Astrocyte (in vitro differentiated cells and primary cell): ENCODE measurements at regions not wholly inside any gene's neighbourhood (a gene's known extent, or its start where the extent isn't known, plus 50 kb on each side); places are given as distances from the start of the nearest gene placed in this dataset.
"Not testable (repeated sequence)": the region's sequence is repeated elsewhere in the genome, so short reads cannot be mapped to it uniquely, and the experiment has no call there.

Source experiments
- DNase-seq: peaks from one replicate; pipeline ENCODE4 v3.0.0-alpha.2; 2010; ENCODE audit warnings: low read depth
- FAIRE-seq: peaks from 2 replicates; lab custom pipeline; 2011; peaks lifted over from hg19 to GRCh38; lab: Jason Lieb, UNC
- H2AFZ ChIP-seq: 2 replicates; pipeline ENCODE4 v1.6.0; 2012; ENCODE audit warnings: low read depth, low read length, inconsistent platforms
- H3K27ac ChIP-seq: 2 replicates; pipeline ENCODE4 v1.5.1; 2011; ENCODE audit warnings: low read depth, low read length, inconsistent platforms
- H3K27me3 ChIP-seq: 2 replicates; pipeline ENCODE4 v1.6.0; 2011; ENCODE audit warnings: low read length, inconsistent platforms; ENCODE audit not compliant: insufficient read depth
- H3K36me3 ChIP-seq: 2 replicates; pipeline ENCODE4 v1.5.1; 2011; ENCODE audit warnings: low read length, inconsistent platforms; ENCODE audit not compliant: insufficient read depth
- H3K4me1 ChIP-seq: 2 replicates; pipeline ENCODE4 v1.5.1; 2011; ENCODE audit warnings: low read length, inconsistent platforms; ENCODE audit not compliant: insufficient read depth
- H3K4me2 ChIP-seq: 2 replicates; pipeline ENCODE4 v1.6.0; 2012; ENCODE audit warnings: low read length, inconsistent platforms
- H3K4me3 ChIP-seq: 2 replicates; pipeline ENCODE4 v1.5.1; 2011; ENCODE audit warnings: low read depth, mild to moderate bottlenecking, low read length, inconsistent platforms; ENCODE audit not compliant: insufficient read depth
- H3K79me2 ChIP-seq: 2 replicates; pipeline ENCODE4 v1.6.0; 2012; ENCODE audit warnings: mild to moderate bottlenecking, low read length, inconsistent platforms; ENCODE audit not compliant: insufficient read depth
- H3K9ac ChIP-seq: 2 replicates; pipeline ENCODE4 v1.6.0; 2012; ENCODE audit warnings: mild to moderate bottlenecking, low read length, inconsistent platforms
- H3K9me3 ChIP-seq: 2 replicates; pipeline ENCODE4 v1.5.1; 2012; ENCODE audit warnings: low read depth, mild to moderate bottlenecking, low read length, inconsistent platforms; ENCODE audit not compliant: insufficient read depth
- H4K20me1 ChIP-seq: 2 replicates; pipeline ENCODE4 v1.6.0; 2012; ENCODE audit warnings: low read length, inconsistent platforms; ENCODE audit not compliant: insufficient read depth
- H3K27ac Mint-ChIP-seq: one replicate; pipeline ENCODE4 v1.8.0; 2021; ENCODE audit warnings: mild to moderate bottlenecking, mixed read lengths; ENCODE audit not compliant: unreplicated experiment
- H3K27me3 Mint-ChIP-seq: one replicate; pipeline ENCODE4 v1.8.0; 2021; ENCODE audit warnings: low read depth, mixed read lengths; ENCODE audit not compliant: unreplicated experiment
- H3K36me3 Mint-ChIP-seq: one replicate; pipeline ENCODE4 v1.8.0; 2021; ENCODE audit warnings: low read depth, mixed read lengths; ENCODE audit not compliant: unreplicated experiment
- H3K4me1 Mint-ChIP-seq: one replicate; pipeline ENCODE4 v1.8.0; 2021; ENCODE audit warnings: low read depth, mixed read lengths; ENCODE audit not compliant: unreplicated experiment
- H3K4me3 Mint-ChIP-seq: one replicate; pipeline ENCODE4 v1.8.0; 2021; ENCODE audit warnings: mild to moderate bottlenecking, moderate library complexity, mixed read lengths; ENCODE audit not compliant: unreplicated experiment
- H3K9me3 Mint-ChIP-seq: one replicate; pipeline ENCODE4 v1.8.0; 2021; ENCODE audit warnings: mild to moderate bottlenecking, mixed read lengths; ENCODE audit not compliant: unreplicated experiment
- EZH2 ChIP-seq: IDR thresholded peaks from 2 replicates; pipeline ENCODE4 v1.6.1; 2012; ENCODE audit warnings: mild to moderate bottlenecking, low read length, inconsistent platforms; ENCODE audit not compliant: insufficient read depth
- TF ChIP-seq, protein P1 (sequence below): IDR thresholded peaks from 2 replicates; pipeline ENCODE4 v1.5.1; 2011; ENCODE audit warnings: low read depth, mild to moderate bottlenecking, inconsistent platforms, low read length, moderate library complexity; ENCODE audit not compliant: insufficient read depth

DNA sequence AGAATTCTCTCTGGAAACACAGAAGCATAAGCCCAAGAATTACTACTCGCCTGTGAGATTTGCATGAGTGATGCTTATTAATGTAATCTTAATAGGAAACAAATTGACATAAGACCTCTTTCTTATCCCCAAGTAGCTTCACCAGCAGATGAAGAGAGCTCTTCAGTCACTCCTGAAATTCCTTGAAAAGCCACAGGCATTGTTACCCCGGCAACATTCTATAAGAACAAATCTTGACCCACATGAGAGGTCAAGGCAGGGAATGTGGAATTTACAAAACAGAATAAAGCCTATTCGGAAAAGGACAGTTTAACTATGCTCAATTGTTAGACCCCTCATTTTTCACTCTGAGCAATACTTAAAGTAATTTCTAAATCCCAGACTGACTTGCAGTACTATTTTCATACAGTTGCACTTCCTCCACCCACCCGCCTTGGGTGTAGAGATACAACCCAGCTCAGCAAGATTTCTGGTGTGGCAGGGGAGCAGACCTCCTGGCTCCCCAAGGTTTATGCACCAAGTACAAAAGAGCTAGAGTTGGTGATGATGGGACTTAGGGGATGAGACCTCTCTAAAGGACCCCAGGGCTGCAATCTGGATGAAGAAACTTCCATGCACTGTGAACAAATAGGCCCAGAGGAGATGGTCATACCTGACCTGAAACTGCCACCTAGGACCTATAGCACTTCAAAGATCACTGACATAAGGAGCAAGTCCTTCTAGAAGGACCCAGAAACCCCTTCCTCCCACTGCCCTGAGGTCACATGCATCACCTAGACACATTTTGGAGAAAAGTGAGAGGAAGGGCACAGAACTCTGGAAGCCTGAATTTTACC is 242.1 kb downstream of the ZNF608 start:
- H3K27ac Mint-ChIP-seq: peak overlapping the region; percentile 13
- H3K9ac ChIP-seq: no peak overlapping the region

DNA sequence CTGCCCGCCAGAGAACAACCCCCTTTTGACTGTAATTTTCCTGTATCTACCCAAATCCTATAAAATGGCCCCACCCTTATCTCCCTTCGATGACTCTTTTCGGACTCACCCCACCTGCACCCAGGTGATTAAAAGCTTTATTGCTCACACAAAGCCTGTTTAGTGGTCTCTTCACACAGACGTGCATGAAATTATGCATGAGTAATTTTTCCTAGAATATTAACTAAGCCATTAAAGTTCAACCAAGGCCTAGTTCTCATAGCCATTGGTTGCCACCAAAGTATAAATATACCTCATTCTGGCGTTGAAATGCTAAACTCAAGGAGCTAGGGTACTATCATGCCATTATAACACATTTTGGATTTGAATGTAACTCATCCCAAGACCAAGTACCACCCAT is 243.9 kb downstream of the ZNF608 start:
- Mint-ChIP-seq H3K27me3 (no peaks in the 10 kb centered on the region), H3K9me3 (peaks cover 4% of the 10 kb centered on the region), H3K27ac (no peak overlapping the region), H3K4me1 (peaks cover 12% of the 10 kb centered on the region), H3K36me3 (no peaks in the 10 kb centered on the region), H3K4me3 (no peak overlapping the region)
- FAIRE-seq (no peak), DNase-seq (no peak)
- H4K20me1 ChIP-seq: no peaks in the 10 kb centered on the region
- H3K9ac ChIP-seq: no peak overlapping the region
- H3K4me3 ChIP-seq: no peak overlapping the region
- H3K4me1 ChIP-seq: no peaks in the 10 kb centered on the region
- no peak overlapping the region for H3K4me2 ChIP-seq
- TF ChIP-seq, protein P1, sequence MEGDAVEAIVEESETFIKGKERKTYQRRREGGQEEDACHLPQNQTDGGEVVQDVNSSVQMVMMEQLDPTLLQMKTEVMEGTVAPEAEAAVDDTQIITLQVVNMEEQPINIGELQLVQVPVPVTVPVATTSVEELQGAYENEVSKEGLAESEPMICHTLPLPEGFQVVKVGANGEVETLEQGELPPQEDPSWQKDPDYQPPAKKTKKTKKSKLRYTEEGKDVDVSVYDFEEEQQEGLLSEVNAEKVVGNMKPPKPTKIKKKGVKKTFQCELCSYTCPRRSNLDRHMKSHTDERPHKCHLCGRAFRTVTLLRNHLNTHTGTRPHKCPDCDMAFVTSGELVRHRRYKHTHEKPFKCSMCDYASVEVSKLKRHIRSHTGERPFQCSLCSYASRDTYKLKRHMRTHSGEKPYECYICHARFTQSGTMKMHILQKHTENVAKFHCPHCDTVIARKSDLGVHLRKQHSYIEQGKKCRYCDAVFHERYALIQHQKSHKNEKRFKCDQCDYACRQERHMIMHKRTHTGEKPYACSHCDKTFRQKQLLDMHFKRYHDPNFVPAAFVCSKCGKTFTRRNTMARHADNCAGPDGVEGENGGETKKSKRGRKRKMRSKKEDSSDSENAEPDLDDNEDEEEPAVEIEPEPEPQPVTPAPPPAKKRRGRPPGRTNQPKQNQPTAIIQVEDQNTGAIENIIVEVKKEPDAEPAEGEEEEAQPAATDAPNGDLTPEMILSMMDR: no peak
- TF ChIP-seq EZH2: no peak
- no peaks in the 10 kb centered on the region for H3K36me3 ChIP-seq
- no peaks in the 10 kb centered on the region for H3K9me3 ChIP-seq
- H3K27ac ChIP-seq: no peak overlapping the region
- no peaks in the 10 kb centered on the region for H3K79me2 ChIP-seq
- H3K27me3 ChIP-seq: no peaks in the 10 kb centered on the region
- no peak overlapping the region for H2AFZ ChIP-seq

More for the DNA sequence above, 242.1 kb downstream of the ZNF608 start:
- H3K9me3 ChIP-seq: no peaks in the 10 kb centered on the region
- H3K4me1 ChIP-seq: no peaks in the 10 kb centered on the region
- H3K4me1 Mint-ChIP-seq: peaks cover 12% of the 10 kb centered on the region
- no peaks in the 10 kb centered on the region for H3K79me2 ChIP-seq
- no peaks in the 10 kb centered on the region for H3K9me3 Mint-ChIP-seq
- H3K4me3 ChIP-seq: no peak overlapping the region
- H3K36me3 Mint-ChIP-seq: no peaks in the 10 kb centered on the region
- FAIRE-seq: no peak
- H3K27ac ChIP-seq: no peak overlapping the region
- no peaks in the 10 kb centered on the region for H4K20me1 ChIP-seq
- H3K4me3 Mint-ChIP-seq: no peak overlapping the region
- H3K36me3 ChIP-seq: no peaks in the 10 kb centered on the region
- no peak overlapping the region for H2AFZ ChIP-seq
- H3K27me3 ChIP-seq: no peaks in the 10 kb centered on the region
- TF ChIP-seq, protein P1: no peak
- no peak for TF ChIP-seq EZH2
- peak; percentile 66 for DNase-seq
- H3K27me3 Mint-ChIP-seq: no peaks in the 10 kb centered on the region
- no peak overlapping the region for H3K4me2 ChIP-seq

DNA sequence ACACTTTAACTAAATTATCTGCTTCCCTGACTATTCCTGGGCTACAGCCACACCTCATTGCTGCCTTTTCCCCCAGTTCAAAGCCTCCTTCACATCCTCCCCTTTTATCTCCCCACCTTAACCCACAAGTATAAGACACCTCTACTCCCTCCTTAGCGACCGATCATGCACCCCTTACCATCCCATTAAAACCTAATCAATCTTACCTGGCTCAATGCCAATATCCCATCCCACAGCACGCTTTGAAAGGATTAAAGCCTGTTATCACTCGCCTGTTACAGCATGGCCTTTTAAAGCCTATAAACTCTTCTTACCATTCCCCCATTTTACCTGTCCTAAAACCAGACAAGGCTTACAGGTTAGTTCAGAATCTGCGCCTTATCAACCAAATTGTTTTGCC is 246.6 kb downstream of the ZNF608 start:
- not testable (repeated sequence) for H3K9me3 Mint-ChIP-seq, H3K4me3 ChIP-seq, FAIRE-seq

DNA sequence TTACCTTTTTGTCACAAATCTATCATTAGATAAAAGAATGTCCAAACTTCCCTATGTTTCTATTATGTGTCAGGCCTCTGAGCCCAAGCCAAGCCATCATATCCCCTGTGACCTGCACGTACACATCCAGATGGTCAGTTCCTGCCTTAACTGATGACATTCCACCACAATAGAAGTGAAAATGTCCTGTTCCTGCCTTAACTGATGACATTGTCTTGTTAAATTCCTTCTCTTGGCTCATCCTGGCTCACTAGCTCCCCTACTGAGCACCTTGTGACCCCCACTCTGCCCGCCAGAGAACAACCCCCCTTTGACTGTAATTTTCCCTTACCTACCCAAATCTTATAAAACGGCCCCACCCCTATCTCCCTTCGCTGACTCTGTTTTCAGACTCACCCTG is 249.5 kb downstream of the ZNF608 start:
- not testable (repeated sequence) for H4K20me1 ChIP-seq, H3K4me3 ChIP-seq, H3K9me3 ChIP-seq, H3K4me1 ChIP-seq, H3K27ac Mint-ChIP-seq, H3K4me2 ChIP-seq, H2AFZ ChIP-seq, H3K4me1 Mint-ChIP-seq, DNase-seq, H3K79me2 ChIP-seq, H3K27me3 ChIP-seq, H3K9ac ChIP-seq, H3K4me3 Mint-ChIP-seq, H3K27me3 Mint-ChIP-seq, FAIRE-seq, H3K27ac ChIP-seq, H3K9me3 Mint-ChIP-seq, H3K36me3 Mint-ChIP-seq, H3K36me3 ChIP-seq

More for the DNA sequence above, 246.6 kb downstream of the ZNF608 start:
- not testable (repeated sequence) for H3K4me1 ChIP-seq, H3K27ac Mint-ChIP-seq, H3K79me2 ChIP-seq, H3K27me3 ChIP-seq, H3K4me3 Mint-ChIP-seq, H2AFZ ChIP-seq, H3K27ac ChIP-seq, H3K4me2 ChIP-seq, H3K36me3 Mint-ChIP-seq, H3K9me3 ChIP-seq, H3K27me3 Mint-ChIP-seq, H3K36me3 ChIP-seq, H3K9ac ChIP-seq, DNase-seq, H4K20me1 ChIP-seq
- H3K4me1 Mint-ChIP-seq: peaks cover 12% of the 10 kb centered on the region
